GM12865 (cell line): ENCODE measurements at regions not wholly inside any gene's neighbourhood (a gene's known extent, or its start where the extent isn't known, plus 50 kb on each side); places are given as distances from the start of the nearest gene placed in this dataset.

ENCODE experiments used
- DNase-seq: peaks from one replicate; pipeline ENCODE4 v3.0.0; 2010; ENCODE audit warnings: low read depth
- H3K4me3 ChIP-seq: 2 replicates; pipeline ENCODE4 v1.5.1; 2011; ENCODE audit warnings: mild to moderate bottlenecking, low read depth, low read length, control low read depth
- TF ChIP-seq, protein P1 (sequence below): IDR thresholded peaks from 2 replicates; pipeline ENCODE4 v1.5.1; 2011; ENCODE audit warnings: low read length, control low read depth, low read depth, inconsistent platforms; ENCODE audit not compliant: insufficient read depth; ENCODE audit errors: missing control alignments

DNA sequence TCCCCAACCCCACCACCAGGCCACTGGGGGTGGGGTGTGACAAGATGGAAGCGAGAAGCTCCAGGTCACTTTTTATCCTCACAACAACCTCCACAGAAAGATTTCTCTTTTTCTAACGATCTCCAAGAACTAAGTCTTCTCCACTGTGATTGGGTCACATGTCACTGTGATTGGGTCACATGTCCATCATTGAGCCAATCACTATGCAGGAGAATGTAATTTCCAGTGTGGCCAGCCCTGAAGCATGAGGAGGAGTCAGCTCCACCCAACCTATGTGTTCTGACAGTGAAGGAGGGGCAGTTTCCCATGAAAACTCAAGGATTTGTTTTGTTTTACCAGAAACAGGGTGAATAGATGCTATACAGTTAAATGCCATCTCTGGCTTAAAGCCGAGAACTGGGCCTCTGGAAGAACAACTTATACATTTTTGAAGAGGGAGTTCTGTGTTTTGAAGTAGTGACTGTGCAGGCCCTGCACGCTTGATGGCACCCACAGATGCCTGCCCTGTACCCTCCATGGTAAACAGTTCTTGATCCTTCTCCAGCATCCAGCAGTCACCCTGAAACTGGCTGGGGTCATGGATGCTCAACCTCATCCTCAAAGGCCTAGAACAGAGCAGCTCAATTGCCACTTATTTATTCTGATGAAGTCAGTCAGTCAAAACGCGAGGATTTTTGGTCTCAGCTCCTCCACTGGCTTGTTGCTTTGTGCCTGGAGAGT lies 180.4 kb upstream of the BMP4 start:
- no peak for DNase-seq
- TF ChIP-seq, protein P1, sequence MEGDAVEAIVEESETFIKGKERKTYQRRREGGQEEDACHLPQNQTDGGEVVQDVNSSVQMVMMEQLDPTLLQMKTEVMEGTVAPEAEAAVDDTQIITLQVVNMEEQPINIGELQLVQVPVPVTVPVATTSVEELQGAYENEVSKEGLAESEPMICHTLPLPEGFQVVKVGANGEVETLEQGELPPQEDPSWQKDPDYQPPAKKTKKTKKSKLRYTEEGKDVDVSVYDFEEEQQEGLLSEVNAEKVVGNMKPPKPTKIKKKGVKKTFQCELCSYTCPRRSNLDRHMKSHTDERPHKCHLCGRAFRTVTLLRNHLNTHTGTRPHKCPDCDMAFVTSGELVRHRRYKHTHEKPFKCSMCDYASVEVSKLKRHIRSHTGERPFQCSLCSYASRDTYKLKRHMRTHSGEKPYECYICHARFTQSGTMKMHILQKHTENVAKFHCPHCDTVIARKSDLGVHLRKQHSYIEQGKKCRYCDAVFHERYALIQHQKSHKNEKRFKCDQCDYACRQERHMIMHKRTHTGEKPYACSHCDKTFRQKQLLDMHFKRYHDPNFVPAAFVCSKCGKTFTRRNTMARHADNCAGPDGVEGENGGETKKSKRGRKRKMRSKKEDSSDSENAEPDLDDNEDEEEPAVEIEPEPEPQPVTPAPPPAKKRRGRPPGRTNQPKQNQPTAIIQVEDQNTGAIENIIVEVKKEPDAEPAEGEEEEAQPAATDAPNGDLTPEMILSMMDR = no peak
- H3K4me3 ChIP-seq = no peak overlapping the region

DNA sequence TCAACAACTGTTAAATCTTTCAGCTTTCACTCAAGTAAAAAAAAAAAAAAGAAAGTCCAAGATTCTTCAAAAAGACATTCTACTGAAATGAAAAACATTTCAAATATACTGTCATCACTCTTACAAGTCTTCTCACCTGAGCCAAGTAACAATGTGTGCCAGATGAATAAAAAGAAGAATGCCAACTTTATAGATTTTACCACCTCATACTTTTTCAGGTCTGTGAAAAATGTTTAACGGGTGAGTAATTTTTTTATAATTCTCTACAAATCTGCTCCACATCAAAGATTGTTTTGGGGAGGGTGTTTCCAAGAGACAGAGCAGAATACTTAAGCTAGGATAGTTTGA lies 181.0 kb upstream of the BMP4 start:
- DNase-seq = no peak
- H3K4me3 ChIP-seq = no peak overlapping the region
- TF ChIP-seq, protein P1 = no peak

DNA sequence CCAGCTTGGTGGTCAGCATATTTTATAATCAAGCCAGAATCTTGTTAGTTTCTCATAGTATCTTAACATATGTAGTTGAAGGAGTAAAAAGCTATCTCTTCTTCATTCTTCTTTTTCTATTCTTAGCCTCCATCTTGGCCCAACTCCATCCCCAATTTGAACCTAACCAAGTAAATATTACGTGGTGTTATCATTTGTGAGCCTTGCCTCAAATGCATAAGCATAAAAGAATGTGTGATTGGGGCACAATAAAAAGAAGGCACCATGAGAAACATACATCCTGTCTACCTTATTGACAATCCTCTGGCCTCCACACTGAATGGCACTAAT lies 181.4 kb upstream of the BMP4 start:
- no peak for DNase-seq
- TF ChIP-seq, protein P1 = no peak
- H3K4me3 ChIP-seq = no peak overlapping the region

DNA sequence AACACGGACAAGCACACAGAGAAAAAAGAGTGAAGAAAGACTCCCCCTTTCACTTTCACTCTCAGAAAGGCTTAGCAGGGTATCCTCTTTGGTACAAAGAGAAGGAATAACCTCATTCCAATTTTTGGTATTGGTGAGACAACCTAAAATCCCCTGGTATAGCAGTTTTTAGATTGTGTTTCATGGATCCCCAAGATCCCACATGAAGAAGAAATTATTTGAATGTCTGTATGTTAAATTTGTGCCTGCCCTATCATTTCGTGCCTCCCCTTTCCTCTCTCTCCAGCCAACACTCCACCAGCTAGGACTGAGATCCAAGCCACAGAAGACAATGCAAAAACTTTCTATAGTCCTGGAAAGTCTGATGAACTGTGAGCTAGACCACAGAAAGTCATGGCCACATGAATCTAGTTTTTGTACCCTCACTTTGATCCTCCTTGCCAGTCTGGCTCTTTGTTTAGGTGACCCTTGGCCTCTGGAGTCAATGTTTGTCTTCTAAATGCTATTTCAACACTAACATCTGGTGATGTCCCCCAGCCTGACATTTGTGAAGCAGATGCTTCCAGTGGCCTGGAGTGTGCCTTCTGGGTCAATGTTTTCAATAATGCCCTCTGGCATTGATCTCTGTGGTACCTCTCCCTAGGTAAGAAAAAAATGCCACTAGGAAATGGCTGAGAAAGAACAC lies 181.9 kb upstream of the BMP4 start:
- no peak for DNase-seq
- no peak overlapping the region for H3K4me3 ChIP-seq
- TF ChIP-seq, protein P1 = no peak

DNA sequence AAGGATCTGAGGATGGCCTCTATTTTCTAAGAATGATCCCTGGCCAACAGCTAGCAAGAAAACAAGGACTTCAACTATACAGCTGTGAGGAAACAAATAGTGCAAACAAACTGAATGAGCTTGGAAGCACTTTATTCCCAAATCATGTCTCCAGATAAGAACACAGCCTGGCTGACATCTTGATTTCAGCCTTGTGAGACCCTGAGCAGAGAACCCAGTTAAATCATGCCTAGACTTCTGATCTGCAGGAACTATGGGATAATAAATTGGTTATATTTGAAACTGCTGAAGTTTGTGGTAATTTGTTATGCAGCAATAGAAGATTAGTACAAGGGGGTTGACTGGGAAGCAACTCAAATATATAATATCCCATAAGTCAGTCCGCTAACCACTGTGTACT lies 183.9 kb upstream of the BMP4 start:
- TF ChIP-seq, protein P1 = no peak
- no peak overlapping the region for H3K4me3 ChIP-seq
- DNase-seq = no peak

DNA sequence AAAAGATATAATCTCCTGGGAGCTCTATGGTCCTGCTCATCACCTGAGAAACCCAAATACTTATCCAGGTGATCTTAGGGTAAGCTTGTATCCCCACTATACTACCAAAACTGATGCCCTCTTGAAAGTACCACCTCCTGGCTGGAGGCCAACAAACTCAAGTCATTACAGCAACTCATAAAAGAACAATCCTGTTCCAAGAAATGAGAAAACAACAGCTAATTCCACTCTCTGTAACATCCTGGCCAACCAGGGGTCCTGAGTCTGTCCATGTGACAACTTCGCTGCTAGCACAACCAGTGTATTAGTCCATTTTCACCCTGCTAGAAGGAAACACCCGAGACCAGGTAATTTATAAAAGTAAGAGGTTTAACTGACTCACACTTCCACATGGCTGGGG lies 190.0 kb upstream of the BMP4 start:
- H3K4me3 ChIP-seq = no peak overlapping the region
- TF ChIP-seq, protein P1 = no peak
- no peak for DNase-seq

DNA sequence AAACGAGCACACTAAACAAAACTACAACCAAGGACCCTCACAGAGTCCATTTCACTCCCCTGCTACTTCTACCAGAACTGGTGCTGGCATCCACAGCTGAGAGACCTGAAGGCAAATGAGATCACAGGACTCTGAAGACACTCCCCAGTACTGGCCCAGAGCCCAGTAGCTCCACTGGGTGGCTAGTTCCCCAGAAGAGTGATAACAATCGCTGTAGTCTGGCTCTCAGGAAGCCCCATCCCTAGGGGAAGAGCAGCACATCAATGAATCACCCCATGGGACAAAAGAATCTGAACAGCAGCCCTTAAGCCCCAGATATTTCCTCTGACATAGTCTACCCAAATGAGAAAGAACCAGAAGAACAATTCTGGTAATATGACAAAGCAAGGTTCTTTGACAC lies 190.7 kb upstream of the BMP4 start:
- DNase-seq = no peak
- TF ChIP-seq, protein P1 = no peak
- H3K4me3 ChIP-seq = no peak overlapping the region
